Gastroesophageal sphincter (tissue), 4 donors: ENCODE measurements at regions not wholly inside any gene's neighbourhood (a gene's known extent, or its start where the extent isn't known, plus 50 kb on each side); places are given as distances from the start of the nearest gene placed in this dataset.

Experiments used
- ATAC-seq: fragments of 150-250 bp; one replicate; pipeline ENCODE4 v1.9.1; 2016; ENCODE audit warnings: mild to moderate bottlenecking, moderate library complexity
- H3K27ac ChIP-seq, 4 donors: fragments of 200-600 bp; sonication (generic) in 3 of 4; 1 replicate in 3 of 4; 2 replicates in 1 of 4; pipeline ENCODE4 v1.5.1; 2016 to 2019
- H3K27me3 ChIP-seq: fragments of 200-600 bp; sonication (generic); one replicate; pipeline ENCODE4 v1.5.1; 2019
- H3K36me3 ChIP-seq, 2 donors: fragments of 200-600 bp; sonication (generic); one replicate each; pipeline ENCODE4 v1.5.1; 2019; ENCODE audit warnings: control low read depth in 1 of 2
- H3K4me1 ChIP-seq, 3 donors: fragments of 200-600 bp; sonication (generic); 1 replicate in 2 of 3; 2 replicates in 1 of 3; pipeline ENCODE4 v1.5.1; 2016 to 2019; ENCODE audit warnings: control low read depth in 2 of 3
- H3K4me3 ChIP-seq, 2 donors: fragments of 200-600 bp; sonication (generic); one replicate each; pipeline ENCODE4 v1.5.1; 2019; ENCODE audit warnings: mild to moderate bottlenecking in 1 of 2, moderate library complexity in 1 of 2
- H3K9me3 ChIP-seq, 3 donors: fragments of 200-600 bp; sonication (generic); one replicate each; pipeline ENCODE4 v1.5.1; 2017 to 2019; ENCODE audit warnings: control low read depth in 2 of 3
- EP300 ChIP-seq: sonication (generic); formaldehyde crosslinking; IDR thresholded peaks from one replicate; pipeline ENCODE4 v1.6.1; 2017; ENCODE audit warnings: antibody characterized with exemption, mild to moderate bottlenecking
- POLR2A ChIP-seq, 2 donors: fragments of 450-650 bp; IDR thresholded peaks; one replicate each; pipeline ENCODE4 v1.6.1; 2017; ENCODE audit warnings: antibody characterized with exemption in 2 of 2, mild to moderate bottlenecking in 2 of 2, moderate library complexity in 1 of 2
- POLR2AphosphoS5 ChIP-seq: sonication (generic); formaldehyde crosslinking; IDR thresholded peaks from one replicate; pipeline ENCODE4 v1.6.1; 2017; ENCODE audit warnings: antibody characterized with exemption
- whole genome bisulfite sequencing, 2 donors: methylation state at CpG; one replicate each; pipeline ENCODE4 v1.1.5; 2018; ENCODE audit warnings: low coverage in 1 of 2; 5-methylcytosine and 5-hydroxymethylcytosine counted together
- TF ChIP-seq, protein P1 (sequence below), 4 experiments: fragments of 200-600 bp in 2 of 4; fragments of 450-650 bp in 2 of 4; sonication (generic) in 1 of 4; IDR thresholded peaks; one replicate each; pipeline ENCODE4 v1.5.1; 2017 to 2019; ENCODE audit warnings: antibody characterized with exemption in 4 of 4, mild to moderate bottlenecking in 2 of 4, moderate library complexity in 2 of 4

DNA sequence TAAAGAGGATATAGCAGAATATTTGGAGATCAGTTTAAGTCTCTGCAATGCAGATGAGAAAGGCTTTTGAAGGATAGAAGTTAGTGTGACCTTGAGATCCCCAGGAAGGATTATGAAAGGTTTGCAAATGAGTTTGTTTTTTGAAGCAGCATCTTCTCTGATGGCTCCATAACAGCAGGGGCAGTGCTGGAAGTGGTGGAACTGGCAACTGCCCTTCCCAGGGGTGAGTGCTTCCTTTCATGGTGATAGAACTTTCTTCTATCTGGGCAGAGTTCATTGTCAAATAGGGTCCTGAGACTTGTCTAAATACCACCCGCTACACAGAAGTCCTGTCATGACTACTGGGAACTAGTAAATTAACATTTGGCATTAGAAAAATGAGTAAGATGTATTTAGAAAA, 314.2 kb upstream of the MCTP2 start:
- Histone ChIP-seq H3K27ac (no peak overlapping the region), H3K4me3 (no peak overlapping the region), H3K27me3 (no peaks in the 10 kb centered on the region), H3K9me3 (no peaks in the 10 kb centered on the region), H3K36me3 (no peaks in the 10 kb centered on the region), H3K4me1 (no peaks in the 10 kb centered on the region)
- TF ChIP-seq POLR2A (IDR thresholded peaks at IDR 0.05) (no peak), EP300 (no peak), POLR2AphosphoS5 (no peak)
- TF ChIP-seq, protein P1, sequence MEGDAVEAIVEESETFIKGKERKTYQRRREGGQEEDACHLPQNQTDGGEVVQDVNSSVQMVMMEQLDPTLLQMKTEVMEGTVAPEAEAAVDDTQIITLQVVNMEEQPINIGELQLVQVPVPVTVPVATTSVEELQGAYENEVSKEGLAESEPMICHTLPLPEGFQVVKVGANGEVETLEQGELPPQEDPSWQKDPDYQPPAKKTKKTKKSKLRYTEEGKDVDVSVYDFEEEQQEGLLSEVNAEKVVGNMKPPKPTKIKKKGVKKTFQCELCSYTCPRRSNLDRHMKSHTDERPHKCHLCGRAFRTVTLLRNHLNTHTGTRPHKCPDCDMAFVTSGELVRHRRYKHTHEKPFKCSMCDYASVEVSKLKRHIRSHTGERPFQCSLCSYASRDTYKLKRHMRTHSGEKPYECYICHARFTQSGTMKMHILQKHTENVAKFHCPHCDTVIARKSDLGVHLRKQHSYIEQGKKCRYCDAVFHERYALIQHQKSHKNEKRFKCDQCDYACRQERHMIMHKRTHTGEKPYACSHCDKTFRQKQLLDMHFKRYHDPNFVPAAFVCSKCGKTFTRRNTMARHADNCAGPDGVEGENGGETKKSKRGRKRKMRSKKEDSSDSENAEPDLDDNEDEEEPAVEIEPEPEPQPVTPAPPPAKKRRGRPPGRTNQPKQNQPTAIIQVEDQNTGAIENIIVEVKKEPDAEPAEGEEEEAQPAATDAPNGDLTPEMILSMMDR (IDR thresholded peaks at IDR 0.05) = no peak
- ATAC-seq = no peak
- WGBS, 2 donors = 100% methylated on average over 1 of the region's 1 CpG

DNA sequence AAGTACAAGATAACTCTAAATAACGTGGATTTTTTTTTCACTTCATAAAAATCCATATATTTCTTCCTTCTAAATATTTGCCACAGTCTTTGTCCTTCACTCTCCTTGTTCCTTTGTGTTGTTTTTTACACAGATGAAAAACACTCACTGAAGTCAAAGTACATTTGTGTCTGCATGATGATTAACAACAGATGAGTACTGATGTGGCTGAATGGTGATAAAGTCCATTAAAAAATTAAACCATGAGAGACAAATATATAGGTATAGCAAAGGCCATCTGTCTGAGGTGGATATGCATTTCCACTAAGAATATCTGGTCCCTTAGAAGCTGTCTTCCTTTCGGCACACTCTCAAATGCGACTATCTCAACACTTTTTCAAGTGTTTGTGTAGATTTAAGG, 317.5 kb upstream of the MCTP2 start:
- Histone ChIP-seq H3K27ac (no peak overlapping the region), H3K36me3 (no peaks in the 10 kb centered on the region), H3K27me3 (no peaks in the 10 kb centered on the region), H3K4me3 (no peak overlapping the region), H3K9me3 (no peaks in the 10 kb centered on the region), H3K4me1 (no peaks in the 10 kb centered on the region)
- WGBS, 2 donors = 79 to 88% methylated on average over 2 to 3 of the region's 3 CpGs
- no peak for TF ChIP-seq EP300
- no peak for TF ChIP-seq POLR2AphosphoS5
- TF ChIP-seq, protein P1 (IDR thresholded peaks at IDR 0.05) = no peak
- TF ChIP-seq POLR2A (IDR thresholded peaks at IDR 0.05) = no peak
- no peak for ATAC-seq

DNA sequence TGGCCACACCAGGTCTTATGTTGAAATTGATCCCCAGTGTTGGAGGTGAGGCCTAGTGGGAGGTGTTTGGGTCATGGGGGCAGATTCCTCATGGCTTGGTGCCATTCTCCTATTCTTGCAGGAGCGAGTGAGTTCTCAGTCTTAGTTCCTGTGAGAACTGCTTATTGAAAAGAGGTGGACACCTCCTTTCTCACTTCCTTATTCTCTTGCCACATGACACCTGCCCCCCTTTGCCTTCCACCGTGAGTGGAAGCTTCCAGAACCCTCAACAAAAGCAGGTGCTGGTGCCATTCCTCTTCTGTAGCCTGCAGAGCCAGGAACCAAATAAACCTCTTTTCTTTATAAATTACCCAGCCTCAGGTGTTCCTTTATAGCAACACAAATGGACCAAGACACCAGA, 318.1 kb upstream of the MCTP2 start:
- Histone ChIP-seq H3K27me3 (no peaks in the 10 kb centered on the region), H3K9me3 (no peaks in the 10 kb centered on the region), H3K4me1 (no peaks in the 10 kb centered on the region), H3K27ac (no peak overlapping the region), H3K36me3 (no peaks in the 10 kb centered on the region), H3K4me3 (no peak overlapping the region)
- no peak for ATAC-seq
- TF ChIP-seq EP300 (no peak), POLR2AphosphoS5 (no peak), POLR2A (IDR thresholded peaks at IDR 0.05) (no peak)
- TF ChIP-seq, protein P1 (IDR thresholded peaks at IDR 0.05) = no peak
- 67 to 86% methylated on average over 1 of the region's 2 CpGs for WGBS, 2 donors

DNA sequence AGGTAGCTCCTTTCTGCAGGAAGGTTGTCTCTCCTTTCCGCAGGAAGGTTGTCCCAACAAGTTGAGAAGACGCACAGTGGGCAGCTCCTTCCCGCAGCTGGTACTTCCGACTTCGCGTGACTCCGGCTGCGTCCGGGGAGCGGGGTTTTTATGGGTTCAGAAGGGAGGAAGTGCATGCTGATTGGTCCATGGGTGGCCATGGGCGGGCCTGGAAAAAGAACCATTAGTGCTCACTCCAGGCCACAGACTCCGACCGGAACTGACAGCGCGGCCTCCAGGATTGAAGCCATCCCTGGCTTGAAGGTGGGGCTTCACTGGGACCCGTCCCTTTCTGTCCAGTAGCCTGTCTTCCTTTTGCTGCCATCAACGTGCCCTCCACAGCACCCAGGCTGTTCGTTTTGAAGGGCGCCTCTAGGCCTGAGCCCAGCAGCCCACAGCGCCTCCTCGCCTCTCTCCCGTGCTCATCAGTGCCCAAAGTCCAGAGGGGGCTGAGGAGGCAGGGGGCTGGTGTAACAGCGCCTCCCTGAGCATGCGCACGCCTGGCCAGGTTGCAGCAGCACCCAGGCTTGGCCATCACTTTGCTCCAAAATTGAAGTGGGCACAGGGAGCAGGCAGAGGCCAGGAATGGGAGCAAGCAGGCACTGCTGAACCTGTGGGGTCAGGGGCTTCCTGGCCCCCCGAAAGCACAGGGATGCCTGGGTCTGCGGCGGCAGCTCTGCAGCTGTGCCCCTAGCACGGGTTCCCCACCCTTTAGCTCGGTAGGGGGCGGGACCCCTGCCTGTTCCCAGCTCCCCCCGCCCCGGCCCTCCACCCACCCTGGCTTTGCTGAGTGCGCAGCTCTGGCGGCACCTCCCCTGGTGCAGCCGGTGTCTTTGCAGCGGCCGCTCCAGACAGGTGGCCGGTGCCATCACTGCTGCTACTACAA, 330.6 kb upstream of the MCTP2 start:
- TF ChIP-seq, protein P1 (IDR thresholded peaks at IDR 0.05) = no peak
- TF ChIP-seq POLR2A (IDR thresholded peaks at IDR 0.05) (no peak), POLR2AphosphoS5 (no peak), EP300 (no peak)
- 89 to 98% methylated on average over 6 of the region's 39 CpGs for WGBS, 2 donors
- no peaks in the 10 kb centered on the region for H3K4me1 ChIP-seq
- H3K27me3 ChIP-seq = no peaks in the 10 kb centered on the region
- H3K36me3 ChIP-seq = no peaks in the 10 kb centered on the region
- no peak for ATAC-seq
- no peak overlapping the region for H3K27ac ChIP-seq
- no peak overlapping the region for H3K4me3 ChIP-seq
- H3K9me3 ChIP-seq = no peaks in the 10 kb centered on the region

DNA sequence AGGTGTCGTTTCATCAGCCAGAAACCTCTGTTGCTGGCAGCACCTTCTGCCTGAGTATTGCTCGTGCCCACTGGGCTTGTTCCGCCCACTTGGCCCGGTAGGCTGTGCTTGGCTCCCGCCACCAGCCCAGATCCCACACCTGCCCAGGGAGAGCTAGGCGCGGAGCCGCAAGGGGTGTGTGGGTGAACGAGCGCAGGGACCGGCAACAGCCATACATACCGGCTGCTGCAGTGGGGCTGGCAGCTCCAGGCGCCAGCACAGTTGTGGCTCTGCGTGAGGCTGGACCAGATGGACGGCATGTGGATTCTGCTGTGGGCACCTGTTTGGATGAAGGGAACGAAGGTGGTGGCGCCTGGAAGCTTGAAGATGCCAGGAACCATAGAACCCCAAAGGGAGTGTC, 331.5 kb upstream of the MCTP2 start:
- no peaks in the 10 kb centered on the region for H3K9me3 ChIP-seq
- no peak overlapping the region for H3K4me3 ChIP-seq
- 83 to 95% methylated on average over 1 to 2 of the region's 17 CpGs for WGBS, 2 donors
- H3K4me1 ChIP-seq = no peaks in the 10 kb centered on the region
- no peak for ATAC-seq
- no peak overlapping the region for H3K27ac ChIP-seq
- H3K36me3 ChIP-seq = no peaks in the 10 kb centered on the region
- TF ChIP-seq, protein P1 (IDR thresholded peaks at IDR 0.05) = no peak
- TF ChIP-seq EP300 (no peak), POLR2AphosphoS5 (no peak), POLR2A (IDR thresholded peaks at IDR 0.05) (no peak)
- H3K27me3 ChIP-seq = no peaks in the 10 kb centered on the region
